ENCODE measurements at regions not wholly inside any gene's neighbourhood (a gene's known extent, or its start where the extent isn't known, plus 50 kb on each side); places are given as distances from the start of the nearest gene placed in this dataset.

DNA sequence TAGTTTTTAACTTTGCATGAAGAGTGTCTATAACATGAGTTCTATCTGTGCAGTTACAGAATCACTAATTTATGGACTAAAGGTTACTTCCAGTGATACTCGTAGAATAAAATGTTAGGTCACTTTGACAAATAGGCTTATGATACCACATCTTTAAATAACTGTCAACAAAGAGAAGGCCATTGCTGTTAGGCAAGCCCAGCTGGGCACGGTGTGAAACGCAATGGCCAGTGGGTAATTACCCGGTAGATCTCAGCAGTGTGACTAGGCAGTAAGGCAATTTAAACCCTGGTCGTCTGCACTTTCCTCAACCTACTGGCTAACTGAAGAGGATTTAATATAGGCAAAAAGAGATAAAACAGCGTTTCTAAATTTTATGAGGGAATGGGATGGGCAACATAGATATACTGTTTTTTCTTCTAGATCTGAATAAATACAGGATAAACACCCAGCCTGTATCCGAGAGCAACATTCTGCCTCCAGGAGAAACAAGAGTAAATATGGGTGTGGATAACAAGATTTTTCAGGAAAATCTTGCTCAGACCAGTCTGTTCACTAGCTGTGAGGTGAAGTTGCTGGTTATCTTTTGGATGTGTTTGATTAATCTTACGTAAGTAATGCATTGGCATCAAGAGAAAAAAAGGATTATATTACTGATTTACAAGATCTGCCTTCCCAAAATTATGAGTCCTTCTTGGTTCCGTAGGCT lies 631.3 kb downstream of the EFNB2 start:
- TF ChIP-seq CTCF (conservative IDR thresholded peaks at IDR 0.05; ENCODE audit: low read length) (no peak), EZH2phosphoT487 (IDR thresholded peaks at IDR 0.05; ENCODE audit: borderline replicate concordance, low read depth, low read length) (no peak)

Data from OCI-LY7 (cell line).